HFF-Myc (cell line): ENCODE measurements at regions not wholly inside any gene's neighbourhood (a gene's known extent, or its start where the extent isn't known, plus 50 kb on each side); places are given as distances from the start of the nearest gene placed in this dataset.

Source experiments
- DNase-seq: peaks from one replicate; pipeline ENCODE4 v3.0.0-alpha.2; 2011; ENCODE audit warnings: low read depth; ENCODE audit errors: extremely low read depth
- H3K4me3 ChIP-seq: replicated peaks from 2 replicates; pipeline ENCODE4 v1.5.1; 2011; ENCODE audit warnings: low read depth, mild to moderate bottlenecking, control low read depth, low read length
- CTCF ChIP-seq: IDR thresholded peaks from 2 replicates; pipeline ENCODE4 v1.5.1; 2012; ENCODE audit warnings: mild to moderate bottlenecking, low read depth, low read length, control low read depth; ENCODE audit errors: missing control alignments

GRCh38 chr7:121525155-121525819, 129.2 kb upstream of the FAM3C start:
- no peak for DNase-seq
- TF ChIP-seq CTCF: no peak
- H3K4me3 ChIP-seq: no peak overlapping the region

GRCh38 chr7:121521711-121522400, 125.7 kb upstream of the FAM3C start:
- DNase-seq: no peak
- H3K4me3 ChIP-seq: no peak overlapping the region
- no peak for TF ChIP-seq CTCF

GRCh38 chr7:121520911-121521310, 124.8 kb upstream of the FAM3C start:
- no peak for TF ChIP-seq CTCF
- no peak for DNase-seq
- H3K4me3 ChIP-seq: no peak overlapping the region

GRCh38 chr7:121519548-121520521, 123.7 kb upstream of the FAM3C start:
- no peak for TF ChIP-seq CTCF

GRCh38 chr7:121517591-121517990, 121.5 kb upstream of the FAM3C start:
- no peak for TF ChIP-seq CTCF
- H3K4me3 ChIP-seq: no peak overlapping the region
- no peak for DNase-seq

More at GRCh38 chr7:121519548-121520521, 123.7 kb upstream of the FAM3C start:
- H3K4me3 ChIP-seq: no peak overlapping the region
- no peak for DNase-seq

- no peak overlapping the region for H3K4me3 ChIP-seq
- TF ChIP-seq CTCF: no peak
- DNase-seq: no peak
Measured at GRCh38 chr7:121516821-121517220, 120.7 kb upstream of the FAM3C start.
